GM12891 (cell line): ENCODE measurements at regions not wholly inside any gene's neighbourhood (a gene's known extent, or its start where the extent isn't known, plus 50 kb on each side); places are given as distances from the start of the nearest gene placed in this dataset.

Experiments
- PAX5 ChIP-seq: IDR thresholded peaks from 2 replicates; pipeline ENCODE4 v1.6.1; 2011; ENCODE audit warnings: low read length, moderate library complexity, mild to moderate bottlenecking; ENCODE audit not compliant: insufficient read depth, severe bottlenecking
- POLR2A ChIP-seq: IDR thresholded peaks from 2 replicates; pipeline ENCODE4 v1.6.1; 2011; ENCODE audit warnings: low read depth, low read length, control low read depth
- POLR2AphosphoS5 ChIP-seq: IDR thresholded peaks from 2 replicates; pipeline ENCODE4 v1.6.1; 2011; ENCODE audit warnings: low read depth, low read length, control low read depth
- SPI1 ChIP-seq: IDR thresholded peaks from 2 replicates; pipeline ENCODE4 v1.6.1; 2011; ENCODE audit warnings: low read depth, low read length, control low read depth
- TAF1 ChIP-seq: IDR thresholded peaks from 2 replicates; pipeline ENCODE4 v1.6.1; 2011; ENCODE audit warnings: low read depth, low read length, control low read depth

- TF ChIP-seq POLR2AphosphoS5 (no peak), POLR2A (no peak), TAF1 (no peak), SPI1 (no peak), PAX5 (no peak)
These were observed 69.5 kb upstream of the GLS start for GRCh38 chr2:190810981-190811587.
